ENCODE measurements at regions not wholly inside any gene's neighbourhood (a gene's known extent, or its start where the extent isn't known, plus 50 kb on each side); places are given as distances from the start of the nearest gene placed in this dataset.

- ChIA-PET POLR2A (no interaction called here), CTCF (no interaction called here)
- no peak for DNase-seq (ENCODE audit: extremely low spot score)
- TF ChIP-seq L3MBTL2 (conservative IDR thresholded peaks at IDR 0.05) (no peak), HDGF (IDR thresholded peaks at IDR 0.05; ENCODE audit: borderline replicate concordance) (no peak), SUZ12 (IDR thresholded peaks at IDR 0.05) (no peak), CTBP1 (IDR thresholded peaks at IDR 0.05; ENCODE audit: borderline replicate concordance) (no peak), LEF1 (IDR thresholded peaks at IDR 0.05; ENCODE audit: borderline replicate concordance) (no peak), SP1 (IDR thresholded peaks at IDR 0.05) (no peak), ELF4 (IDR thresholded peaks at IDR 0.05) (no peak), FOXK2 (IDR thresholded peaks at IDR 0.05) (no peak), ARNT (IDR thresholded peaks at IDR 0.05) (no peak), NFRKB (IDR thresholded peaks at IDR 0.05) (no peak), FOXA1 (IDR thresholded peaks at IDR 0.05) (no peak), BHLHE40 (IDR thresholded peaks at IDR 0.05; ENCODE audit: borderline replicate concordance) (no peak), ZNF384 (IDR thresholded peaks at IDR 0.05) (no peak), TARDBP (IDR thresholded peaks at IDR 0.05) (no peak), FOXM1 (IDR thresholded peaks at IDR 0.05; ENCODE audit: borderline replicate concordance) (no peak)
Measured at GRCh38 chr9:16085167-16085726, 532.4 kb downstream of the CCDC171 start.

GRCh38 chr9:16090907-16091629, 538.2 kb downstream of the CCDC171 start:
- POLR2A ChIA-PET = no interaction called here
- no peak for TF ChIP-seq CTBP1 (IDR thresholded peaks at IDR 0.05; ENCODE audit: borderline replicate concordance)
- no peak for TF ChIP-seq LEF1 (IDR thresholded peaks at IDR 0.05; ENCODE audit: borderline replicate concordance)
- TF ChIP-seq TARDBP (IDR thresholded peaks at IDR 0.05) = no peak
- TF ChIP-seq ELF4 (IDR thresholded peaks at IDR 0.05) = no peak
- CTCF ChIA-PET = no interaction called here
- DNase-seq (ENCODE audit: extremely low spot score) = no peak

- no peak for DNase-seq (ENCODE audit: extremely low spot score)
- ChIA-PET POLR2A (no interaction called here), CTCF (interaction anchor here (0.9 kb wide), 1 partner anchor 10 kb away, joined by 3 read pairs; no protein-coding TSS in a partner anchor)
- TF ChIP-seq TARDBP (IDR thresholded peaks at IDR 0.05) (no peak), FOXK2 (IDR thresholded peaks at IDR 0.05) (no peak), PKNOX1 (IDR thresholded peaks at IDR 0.05) (no peak)
Measured at GRCh38 chr9:16092142-16093091, 539.6 kb downstream of the CCDC171 start.

- ChIA-PET CTCF (no interaction called here), POLR2A (no interaction called here)
- no peak for TF ChIP-seq BHLHE40 (IDR thresholded peaks at IDR 0.05; ENCODE audit: borderline replicate concordance)
- TF ChIP-seq PKNOX1 (IDR thresholded peaks at IDR 0.05) = no peak
- TF ChIP-seq TARDBP (IDR thresholded peaks at IDR 0.05) = no peak
- no peak for TF ChIP-seq NFRKB (IDR thresholded peaks at IDR 0.05)
- TF ChIP-seq ARNT (IDR thresholded peaks at IDR 0.05) = no peak
- TF ChIP-seq ZNF384 (IDR thresholded peaks at IDR 0.05) = no peak
- TF ChIP-seq LEF1 (IDR thresholded peaks at IDR 0.05; ENCODE audit: borderline replicate concordance) = no peak
- no peak for TF ChIP-seq SP1 (IDR thresholded peaks at IDR 0.05)
- TF ChIP-seq FOXM1 (IDR thresholded peaks at IDR 0.05; ENCODE audit: borderline replicate concordance) = no peak
- TF ChIP-seq FOXA1 (IDR thresholded peaks at IDR 0.05) = no peak
- DNase-seq (ENCODE audit: extremely low spot score) = no peak
Measured at GRCh38 chr9:16098306-16098705, 545.5 kb downstream of the CCDC171 start.

- ChIA-PET POLR2A (no interaction called here), CTCF (no interaction called here)
- DNase-seq (ENCODE audit: extremely low spot score) = no peak
- TF ChIP-seq HDGF (IDR thresholded peaks at IDR 0.05; ENCODE audit: borderline replicate concordance) (no peak), NFRKB (IDR thresholded peaks at IDR 0.05) (no peak)
Measured at GRCh38 chr9:16099732-16100536, 547.1 kb downstream of the CCDC171 start.

- no peak for DNase-seq (ENCODE audit: extremely low spot score)
- TF ChIP-seq ARNT (IDR thresholded peaks at IDR 0.05) (no peak), FOXM1 (IDR thresholded peaks at IDR 0.05; ENCODE audit: borderline replicate concordance) (no peak), FOXA1 (IDR thresholded peaks at IDR 0.05) (no peak), L3MBTL2 (conservative IDR thresholded peaks at IDR 0.05) (no peak), FOXK2 (IDR thresholded peaks at IDR 0.05) (no peak), CTBP1 (IDR thresholded peaks at IDR 0.05; ENCODE audit: borderline replicate concordance) (no peak), SUZ12 (IDR thresholded peaks at IDR 0.05) (no peak), TARDBP (IDR thresholded peaks at IDR 0.05) (no peak), ZNF384 (IDR thresholded peaks at IDR 0.05) (no peak), HDGF (IDR thresholded peaks at IDR 0.05; ENCODE audit: borderline replicate concordance) (no peak), NFRKB (IDR thresholded peaks at IDR 0.05) (no peak), BHLHE40 (IDR thresholded peaks at IDR 0.05; ENCODE audit: borderline replicate concordance) (no peak), LEF1 (IDR thresholded peaks at IDR 0.05; ENCODE audit: borderline replicate concordance) (no peak)
- CTCF ChIA-PET = no interaction called here
- POLR2A ChIA-PET = no interaction called here
Measured at GRCh38 chr9:16100537-16101091, 547.8 kb downstream of the CCDC171 start.
